CD4-positive, alpha-beta T cell treated with Interleukin-1 beta for 1 hour (primary cell): ENCODE measurements at regions not wholly inside any gene's neighbourhood (a gene's known extent, or its start where the extent isn't known, plus 50 kb on each side); places are given as distances from the start of the nearest gene placed in this dataset.

Source experiments
- DNase-seq, 2 donors: peaks; one replicate each; pipeline ENCODE4 v3.0.0-alpha.2; 2020 to 2022

DNA sequence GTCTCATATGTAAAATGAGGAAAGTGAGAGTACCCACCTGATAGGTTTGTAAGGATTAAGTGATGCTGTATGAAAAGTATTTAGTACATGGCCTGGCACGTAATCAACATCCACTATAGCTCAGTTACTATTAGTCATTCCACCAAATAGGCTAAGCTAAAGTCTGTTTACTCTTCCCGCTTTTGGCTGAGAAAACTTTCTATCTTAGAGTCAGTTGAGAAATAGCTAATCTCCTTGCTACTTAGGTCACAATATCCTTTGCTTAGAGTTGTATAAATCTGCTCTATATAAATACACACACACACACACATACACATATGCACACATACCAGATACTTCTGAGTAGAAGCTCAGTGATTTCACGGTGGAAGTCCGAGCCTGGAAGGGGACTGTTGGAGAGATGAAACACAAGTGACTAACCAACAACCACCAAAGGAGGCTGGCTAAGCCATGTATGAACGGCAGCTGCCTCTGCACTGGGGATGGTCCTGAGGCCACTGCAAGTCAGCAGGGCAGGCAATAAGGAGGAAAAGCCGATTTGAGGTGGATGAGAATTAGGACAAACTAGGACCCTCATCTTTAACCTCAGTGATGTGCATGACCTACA is 104.6 kb upstream of the EPHA4 start:
- DNase-seq, result no peak

DNA sequence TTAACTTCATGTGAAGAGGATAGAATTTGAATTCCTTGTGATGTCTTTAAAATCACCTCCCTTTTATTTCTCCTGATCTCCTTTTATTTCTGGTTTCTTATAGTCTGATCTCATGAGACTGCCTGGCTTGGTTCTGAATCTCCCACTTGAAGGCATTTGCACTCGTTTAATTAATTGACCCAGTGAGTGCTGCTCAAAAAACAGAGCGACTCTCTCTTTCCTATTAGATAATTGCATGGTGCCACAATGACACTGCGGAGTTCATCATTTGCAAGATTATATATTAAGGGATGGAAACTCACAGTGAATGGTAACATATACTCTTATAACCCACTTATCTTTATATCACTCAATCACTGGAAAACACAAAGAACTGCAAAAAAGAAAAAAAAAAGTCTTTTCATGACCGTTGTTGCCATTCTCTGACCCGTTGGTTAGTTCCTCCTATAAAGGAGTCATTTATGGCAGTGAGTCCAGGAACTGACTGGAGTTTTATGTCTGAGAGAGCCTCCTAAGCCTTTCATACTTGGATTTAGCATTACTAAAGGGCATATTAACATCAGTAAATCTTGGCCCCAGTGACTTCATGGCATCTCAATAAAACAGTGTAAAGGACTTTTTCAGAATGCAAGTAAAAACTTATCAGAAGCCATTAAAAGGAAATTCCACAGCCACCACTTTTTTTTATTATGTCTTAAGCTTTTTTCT is 103.3 kb upstream of the EPHA4 start:
- no peak for DNase-seq

DNA sequence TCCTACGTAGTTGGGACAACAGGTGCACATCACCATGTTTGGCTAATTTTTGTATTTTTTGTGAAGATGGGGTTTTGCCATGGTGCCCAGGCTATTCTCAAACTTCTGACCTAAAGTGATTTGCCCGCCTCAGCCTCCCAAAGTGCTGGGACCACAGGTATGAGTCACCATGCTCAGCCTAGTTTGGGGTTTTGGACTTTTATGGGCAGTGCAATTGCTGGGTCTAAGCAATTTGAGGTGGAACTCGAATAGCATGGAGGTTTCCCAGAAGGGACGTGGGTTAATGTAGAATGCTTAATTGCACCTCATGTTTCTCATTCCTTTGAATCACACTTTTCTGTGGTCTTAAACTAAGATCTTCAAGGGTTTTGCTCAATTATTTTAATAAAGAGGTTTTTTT is 102.3 kb upstream of the EPHA4 start:
- DNase-seq, result no peak

DNA sequence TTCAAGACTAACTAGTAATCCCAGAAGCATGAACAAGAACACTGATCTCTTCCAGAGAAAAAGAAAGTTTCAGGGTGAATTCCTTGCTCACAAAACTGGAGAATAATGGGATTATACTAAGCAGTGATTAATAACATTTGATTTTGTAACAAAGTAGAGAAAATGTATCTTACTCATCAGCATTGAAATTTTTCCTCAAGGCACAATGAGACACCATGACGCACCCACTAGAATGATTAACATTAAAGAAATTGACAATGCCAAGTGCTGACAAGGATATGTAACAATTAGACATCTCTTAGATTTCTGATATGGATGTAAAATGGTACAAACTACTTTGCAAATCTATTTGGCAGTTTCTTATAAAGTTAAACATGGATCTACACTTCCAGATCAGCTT is 101.1 kb upstream of the EPHA4 start:
- DNase-seq, result no peak

DNA sequence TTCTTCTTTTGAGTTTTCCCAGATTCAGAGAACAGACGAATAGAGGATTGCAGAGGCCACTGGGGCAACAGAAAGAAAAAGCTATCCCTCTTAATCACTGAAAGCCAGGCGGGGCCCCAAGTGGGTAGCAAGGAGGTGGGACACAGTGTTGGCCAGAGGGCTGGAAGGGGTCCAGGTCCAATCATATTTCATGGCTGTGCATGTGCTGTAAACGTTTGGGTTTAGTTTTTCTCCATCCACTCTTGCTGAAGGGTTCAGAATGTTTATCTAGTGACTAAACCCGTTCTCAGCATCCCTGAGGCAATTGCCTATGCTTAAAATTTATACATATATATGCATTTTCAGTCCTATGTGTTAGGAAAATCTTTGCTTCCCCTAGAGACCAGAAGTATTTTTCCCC is 99.4 kb upstream of the EPHA4 start:
- DNase-seq, result no peak

DNA sequence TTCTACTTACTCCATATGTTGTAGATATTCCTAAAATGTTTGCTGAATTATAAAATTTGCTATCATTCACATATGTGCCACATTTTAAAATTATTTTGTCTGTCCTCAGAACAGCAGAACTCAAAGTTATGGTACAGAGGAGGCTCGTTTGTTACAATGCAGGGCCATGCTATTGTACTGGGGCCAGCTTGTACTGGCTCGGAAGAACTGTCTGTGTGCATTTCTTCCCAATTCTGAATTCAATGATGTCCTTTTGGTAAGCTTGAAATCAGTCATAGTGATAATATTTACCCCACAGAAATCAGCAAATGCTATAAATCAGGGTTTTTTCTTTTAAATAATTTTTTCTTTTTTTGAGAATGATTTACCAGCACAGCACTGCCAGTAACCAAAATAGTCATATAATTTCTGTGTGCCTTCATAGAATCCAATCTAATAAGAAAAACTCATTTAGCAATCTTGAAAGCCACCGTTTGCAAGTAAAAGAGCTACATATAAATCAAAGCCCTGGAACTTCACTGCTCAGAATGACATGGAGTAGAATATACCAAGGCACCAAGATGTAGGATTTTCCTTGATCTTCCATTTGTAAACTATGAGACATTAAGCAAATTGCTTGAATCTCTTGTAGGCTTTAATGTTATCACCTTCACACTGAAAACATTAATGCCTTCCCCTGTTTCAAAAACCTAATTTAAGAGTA is 90.7 kb upstream of the EPHA4 start:
- DNase-seq, result no peak

DNA sequence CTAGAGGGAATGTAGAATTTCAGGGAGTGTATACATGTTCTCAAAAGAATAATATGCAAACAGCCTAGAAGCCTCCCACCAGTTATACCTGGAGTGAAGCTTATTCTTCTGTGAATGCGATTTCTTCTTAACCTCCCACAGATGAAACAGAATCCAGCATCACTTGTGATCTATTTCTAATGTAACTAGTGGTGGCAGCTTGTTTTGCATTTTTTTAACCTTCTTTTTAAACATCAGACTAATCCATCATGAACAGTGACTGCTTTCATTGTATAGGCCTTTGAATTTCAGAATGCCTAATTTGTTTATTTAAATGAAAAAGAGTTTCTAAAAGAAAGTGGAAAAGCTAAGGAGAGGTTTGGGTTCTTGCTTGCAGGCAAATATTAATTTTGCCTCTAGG is 85.7 kb upstream of the EPHA4 start:
- DNase-seq, result no peak

DNA sequence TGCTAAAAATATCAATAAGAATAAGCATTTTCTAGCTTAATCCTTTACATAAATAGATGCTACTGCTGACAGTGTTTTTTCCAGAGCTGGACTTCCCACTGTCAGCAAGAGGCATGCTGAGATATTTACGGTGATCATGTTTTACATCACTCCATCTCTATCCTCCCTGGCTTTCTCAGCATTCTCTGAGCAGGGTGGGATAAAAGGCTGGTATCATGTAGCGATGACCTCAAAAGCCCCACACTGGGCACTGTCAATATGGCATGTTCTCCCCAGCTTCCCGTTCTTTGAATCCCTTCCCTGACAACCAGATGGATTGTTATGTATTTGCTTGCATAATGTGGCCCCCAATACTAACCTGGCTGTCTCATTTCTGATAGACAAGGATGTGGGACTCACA is 83.2 kb upstream of the EPHA4 start:
- DNase-seq, result no peak

DNA sequence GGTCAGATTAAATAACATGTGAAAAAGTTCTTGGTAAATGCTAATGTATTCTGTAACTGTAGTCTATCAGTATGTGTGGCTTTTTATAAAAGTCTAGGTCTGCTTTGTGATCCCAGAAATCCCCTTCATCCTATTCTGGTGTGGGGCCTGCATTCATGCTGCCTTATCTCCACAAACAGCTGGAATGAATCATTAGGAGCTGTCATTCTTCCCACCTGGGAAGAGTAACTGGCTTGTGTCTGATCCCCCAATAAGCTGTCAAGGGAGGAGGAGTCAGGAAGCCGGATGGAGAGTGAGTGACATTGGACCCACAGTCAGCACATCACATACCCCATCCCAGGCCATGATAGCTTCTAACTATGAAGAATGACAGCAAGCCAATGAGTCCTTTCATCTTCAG is 81.1 kb upstream of the EPHA4 start:
- no peak for DNase-seq

DNA sequence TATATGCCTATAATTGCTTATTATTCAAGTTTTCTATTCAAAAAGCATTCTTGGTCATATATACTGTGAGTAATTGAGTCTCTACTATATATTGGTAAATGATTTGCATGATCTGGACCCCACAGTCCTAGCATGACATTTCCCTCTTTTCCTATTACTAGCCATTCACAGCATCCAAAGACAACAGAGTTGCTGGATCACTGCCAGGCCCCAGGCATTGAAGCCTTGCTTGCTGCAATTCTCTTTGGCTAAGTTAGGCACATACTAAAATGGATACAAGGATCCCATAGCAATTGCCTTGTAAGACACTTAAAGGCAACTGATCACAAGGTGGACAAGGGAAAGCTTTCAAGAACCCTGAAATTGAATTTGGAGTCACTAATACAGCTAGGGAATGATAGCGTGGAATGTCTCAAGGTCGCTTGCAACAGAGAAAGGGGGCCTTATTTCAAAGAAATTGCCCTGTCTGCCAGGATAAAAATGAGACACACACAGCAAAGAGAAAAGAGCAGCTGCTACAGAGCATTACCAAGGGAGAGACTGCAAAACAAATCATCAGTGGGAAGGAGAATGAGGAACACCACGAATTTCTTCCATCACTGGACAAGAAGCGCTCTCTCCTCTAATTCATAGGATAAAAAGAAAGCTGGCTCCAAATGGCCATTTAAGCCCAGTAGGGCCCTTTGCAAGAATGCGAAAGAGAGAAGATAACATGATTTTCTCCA is 77.1 kb upstream of the EPHA4 start:
- DNase-seq, result no peak

DNA sequence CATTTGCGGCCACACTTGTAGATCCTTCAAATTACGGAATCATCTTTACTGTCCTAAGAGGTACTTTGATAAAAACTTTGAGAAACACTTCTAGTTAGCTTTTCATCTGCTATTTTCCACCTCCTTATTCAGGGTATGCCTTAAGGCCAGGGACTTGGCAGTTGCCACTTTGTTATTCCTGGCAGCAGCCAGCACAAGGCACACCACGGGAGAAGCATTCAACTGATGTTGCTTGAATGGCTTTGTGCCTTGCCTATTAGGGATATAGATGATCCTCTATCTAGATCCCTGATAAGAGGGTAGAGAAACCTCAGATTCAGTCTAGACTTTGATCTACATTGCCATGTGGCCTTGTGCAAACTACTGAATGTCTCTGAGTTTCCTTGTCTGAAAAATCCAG is 70.3 kb upstream of the EPHA4 start:
- DNase-seq, result no peak

DNA sequence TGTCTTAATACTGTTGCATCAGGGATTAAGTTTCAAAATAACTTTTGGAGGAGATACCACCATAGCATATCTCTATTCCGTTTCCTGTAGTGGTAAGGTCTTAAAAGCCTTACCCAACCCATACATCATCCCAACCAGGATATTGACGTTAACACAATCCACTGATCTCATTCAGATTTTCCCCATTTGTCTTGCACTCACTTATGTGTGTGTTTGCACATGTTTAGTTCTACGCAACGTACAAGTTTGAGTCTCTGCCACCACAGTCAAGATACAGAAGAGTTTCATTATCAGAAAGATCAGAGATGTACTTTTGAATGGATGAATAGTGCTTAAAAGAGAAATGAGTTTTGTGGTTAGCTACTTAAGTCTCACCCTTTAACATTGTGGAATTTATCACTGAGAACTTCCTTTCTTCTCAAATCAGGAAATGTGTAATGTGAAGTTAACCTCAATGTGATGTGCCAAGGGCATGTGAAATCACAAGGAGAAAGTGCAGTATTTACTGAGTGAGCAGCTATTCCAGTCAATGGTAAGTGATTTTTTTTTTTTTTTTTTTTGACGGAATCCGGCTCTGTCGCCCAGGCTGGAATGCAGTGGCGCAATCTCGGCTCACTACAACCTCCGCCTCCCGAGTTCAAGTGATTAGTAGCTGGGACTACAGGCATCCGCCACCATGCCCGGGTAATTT is 69.2 kb upstream of the EPHA4 start:
- DNase-seq, result no peak

DNA sequence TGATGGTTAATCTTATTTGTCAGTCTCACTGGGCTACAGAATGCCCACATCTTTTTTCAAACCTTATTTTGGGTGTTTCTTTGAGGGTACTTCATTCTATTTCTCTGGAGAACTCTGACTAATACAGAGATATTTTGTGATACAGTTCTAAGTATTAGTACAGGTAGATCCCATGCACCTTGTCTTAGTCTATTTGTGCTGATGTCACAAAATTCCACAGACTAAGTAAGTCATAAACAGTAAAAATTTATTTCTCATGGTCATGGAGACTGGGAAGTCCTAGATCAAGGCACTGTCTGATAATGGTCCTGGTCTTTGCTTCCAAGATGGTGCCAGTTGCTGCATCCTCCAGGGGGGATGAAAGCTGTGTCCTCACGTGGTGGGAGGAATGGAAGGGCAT is 68.6 kb upstream of the EPHA4 start:
- no peak for DNase-seq

DNA sequence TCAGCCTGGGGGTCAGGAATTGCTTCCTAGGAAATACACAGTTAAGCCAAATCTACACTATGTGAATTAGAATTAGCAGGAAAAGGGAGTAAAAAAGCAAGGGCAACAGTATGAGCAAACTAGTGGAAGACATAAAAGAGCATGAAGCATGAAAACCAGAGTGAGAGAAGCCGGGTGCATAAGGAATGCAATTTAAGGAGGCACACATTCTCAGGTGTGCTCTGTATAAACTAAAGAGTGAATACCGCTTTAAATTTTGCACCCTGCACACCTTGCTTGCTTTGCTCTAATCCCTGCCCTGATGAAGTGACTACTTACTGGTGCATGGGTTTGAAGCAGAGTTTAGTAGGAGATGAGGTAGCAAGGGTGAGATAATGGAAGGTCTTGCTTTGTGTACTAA is 65.7 kb upstream of the EPHA4 start:
- no peak for DNase-seq

DNA sequence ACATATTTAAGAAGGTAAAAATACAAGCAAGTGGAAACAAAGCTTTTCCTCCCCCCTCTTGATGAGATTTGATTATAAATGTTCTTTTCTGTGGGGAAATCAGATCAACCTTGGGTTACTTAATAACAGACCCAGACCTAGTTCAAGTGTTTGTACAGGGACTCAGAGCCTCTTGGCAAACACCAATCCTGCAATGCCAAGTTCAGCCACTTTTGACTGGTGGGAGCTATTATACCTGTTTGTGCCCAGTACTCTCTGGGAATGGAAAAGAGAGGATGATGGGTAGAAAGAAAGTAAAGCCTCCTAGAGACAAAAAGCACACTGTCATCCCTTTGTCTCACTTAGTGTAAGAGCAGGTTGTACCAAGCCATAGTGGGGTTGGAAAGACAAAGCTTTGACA is 63.8 kb upstream of the EPHA4 start:
- DNase-seq, result no peak

DNA sequence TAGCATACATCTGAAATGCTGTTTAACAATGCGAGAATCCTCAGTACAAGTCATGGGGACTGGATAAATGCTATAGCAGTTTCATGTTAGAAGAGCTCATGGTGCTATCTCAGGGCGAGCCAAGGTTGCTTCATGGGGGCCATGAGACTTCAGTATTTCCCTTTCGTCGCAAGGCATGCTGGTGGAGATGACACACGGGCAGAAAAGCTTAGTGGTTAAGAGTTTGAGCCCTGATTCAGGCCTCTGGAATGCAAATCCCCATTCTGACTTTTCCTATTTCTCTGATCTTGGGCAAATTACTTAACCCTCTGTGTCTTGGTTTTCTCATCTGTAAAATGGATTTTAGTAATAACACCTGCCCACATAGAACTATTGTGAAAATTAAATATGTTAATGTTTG is 57.4 kb upstream of the EPHA4 start:
- DNase-seq, result no peak

DNA sequence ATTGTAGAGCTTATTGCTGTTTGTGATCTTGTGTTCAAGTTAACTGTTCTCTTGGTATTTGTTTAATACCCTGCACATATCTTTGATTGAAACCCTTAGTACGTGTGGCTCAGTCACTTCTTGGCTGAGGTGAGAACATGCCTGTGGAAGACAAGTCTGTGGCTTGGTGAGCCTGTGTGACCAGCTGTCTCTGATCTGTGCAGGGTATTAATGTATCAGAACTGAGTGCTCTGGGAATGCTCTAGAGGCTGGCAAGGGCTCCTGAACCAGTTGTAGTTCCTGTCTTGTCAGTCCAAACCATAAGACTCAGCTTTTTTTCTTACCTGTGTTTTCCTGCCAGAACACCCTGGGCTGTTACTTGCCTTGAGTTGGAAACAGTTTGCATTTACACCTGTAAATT is 52.4 kb upstream of the EPHA4 start:
- no peak for DNase-seq
